ENCODE measurements at regions not wholly inside any gene's neighbourhood (a gene's known extent, or its start where the extent isn't known, plus 50 kb on each side); places are given as distances from the start of the nearest gene placed in this dataset.

DNA sequence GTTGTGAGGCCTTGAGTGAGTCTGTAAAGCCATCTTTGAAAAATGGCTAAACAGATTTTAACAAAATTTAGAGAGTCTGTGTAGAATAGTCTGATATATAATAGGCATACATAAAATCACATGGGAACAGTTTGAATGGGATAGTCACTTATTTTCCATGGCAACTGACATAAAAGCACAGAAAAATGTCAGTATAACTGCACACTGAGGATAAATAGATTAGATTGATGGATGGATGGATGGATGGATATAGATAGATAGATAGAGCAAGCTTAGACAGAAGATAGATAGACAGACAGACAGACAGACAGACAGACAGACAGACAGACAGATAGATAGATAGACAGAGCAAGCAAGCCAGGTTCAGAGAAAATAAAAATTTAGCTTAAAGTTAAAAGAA is 660.2 kb upstream of the API5 start:
- DNase-seq (ENCODE audit: low spot score), result no peak
- ATAC-seq (ENCODE audit: low FRiP score), result no peak
- TF ChIP-seq, protein P1, sequence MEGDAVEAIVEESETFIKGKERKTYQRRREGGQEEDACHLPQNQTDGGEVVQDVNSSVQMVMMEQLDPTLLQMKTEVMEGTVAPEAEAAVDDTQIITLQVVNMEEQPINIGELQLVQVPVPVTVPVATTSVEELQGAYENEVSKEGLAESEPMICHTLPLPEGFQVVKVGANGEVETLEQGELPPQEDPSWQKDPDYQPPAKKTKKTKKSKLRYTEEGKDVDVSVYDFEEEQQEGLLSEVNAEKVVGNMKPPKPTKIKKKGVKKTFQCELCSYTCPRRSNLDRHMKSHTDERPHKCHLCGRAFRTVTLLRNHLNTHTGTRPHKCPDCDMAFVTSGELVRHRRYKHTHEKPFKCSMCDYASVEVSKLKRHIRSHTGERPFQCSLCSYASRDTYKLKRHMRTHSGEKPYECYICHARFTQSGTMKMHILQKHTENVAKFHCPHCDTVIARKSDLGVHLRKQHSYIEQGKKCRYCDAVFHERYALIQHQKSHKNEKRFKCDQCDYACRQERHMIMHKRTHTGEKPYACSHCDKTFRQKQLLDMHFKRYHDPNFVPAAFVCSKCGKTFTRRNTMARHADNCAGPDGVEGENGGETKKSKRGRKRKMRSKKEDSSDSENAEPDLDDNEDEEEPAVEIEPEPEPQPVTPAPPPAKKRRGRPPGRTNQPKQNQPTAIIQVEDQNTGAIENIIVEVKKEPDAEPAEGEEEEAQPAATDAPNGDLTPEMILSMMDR (IDR thresholded peaks at IDR 0.05), result no peak

GRCh38 chr11:42657169-42657568 is 654.6 kb upstream of the API5 start:
- TF ChIP-seq, protein P1 (IDR thresholded peaks at IDR 0.05), result no peak
- ATAC-seq (ENCODE audit: low FRiP score) (no peak), DNase-seq (ENCODE audit: low spot score) (no peak)

DNA sequence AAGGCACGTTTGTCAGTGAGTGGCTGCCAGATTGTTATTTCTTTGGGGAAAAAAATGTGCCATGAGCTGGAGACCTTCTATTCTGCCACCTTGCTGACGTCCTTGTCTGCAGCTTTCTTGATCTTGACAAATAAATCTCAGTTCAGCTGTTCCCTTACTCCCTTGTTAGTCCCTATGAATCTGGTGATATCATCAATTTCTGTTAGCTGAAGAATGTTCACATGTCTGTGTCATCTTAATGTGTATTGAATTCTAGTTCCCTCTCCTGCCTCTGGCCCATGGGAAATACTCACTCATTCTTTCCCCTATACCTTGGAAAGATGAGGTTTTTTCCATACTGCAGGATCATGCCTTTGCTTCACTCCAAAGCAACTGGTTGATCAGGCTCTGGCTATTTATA is 649.9 kb upstream of the API5 start:
- DNase-seq (ENCODE audit: low spot score) (no peak), ATAC-seq (ENCODE audit: low FRiP score) (no peak)
- TF ChIP-seq, protein P1 (IDR thresholded peaks at IDR 0.05), result no peak

DNA sequence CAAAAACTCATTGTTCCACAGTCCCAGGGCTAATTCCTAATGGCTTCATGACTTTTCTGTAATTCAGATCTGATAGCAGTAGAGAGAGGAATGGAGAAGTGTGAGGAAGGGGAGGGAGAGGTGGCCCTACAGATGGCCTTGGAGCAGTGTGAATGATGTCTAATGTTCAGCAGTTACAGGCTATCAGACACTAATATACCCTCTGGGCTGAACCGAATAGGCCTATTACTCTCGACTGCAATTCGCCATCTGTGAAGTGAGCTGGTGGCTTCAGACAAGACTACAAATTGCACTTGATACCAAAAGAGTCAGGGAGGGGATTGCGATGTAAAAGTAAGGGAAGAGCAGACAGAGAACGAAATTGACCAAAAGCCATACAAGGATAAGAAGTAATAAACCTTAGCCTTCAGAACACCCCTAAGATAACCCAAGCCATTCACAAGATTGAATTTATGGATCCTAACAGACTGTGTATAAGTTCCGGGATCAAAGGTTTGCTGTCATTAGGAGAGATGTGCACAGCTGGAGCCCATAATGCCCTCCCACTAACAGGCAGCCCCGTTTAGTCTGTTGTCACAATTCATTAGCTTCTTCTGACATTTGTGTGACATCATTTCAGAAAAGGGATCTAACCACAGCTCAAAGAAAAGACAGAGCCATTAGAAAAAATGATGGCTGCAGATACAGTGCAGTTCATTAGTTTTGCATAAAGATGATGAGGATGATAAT is 642.4 kb upstream of the API5 start:
- TF ChIP-seq, protein P1 (IDR thresholded peaks at IDR 0.05), result no peak
- ATAC-seq (ENCODE audit: low FRiP score) (no peak), DNase-seq (ENCODE audit: low spot score) (no peak)

DNA sequence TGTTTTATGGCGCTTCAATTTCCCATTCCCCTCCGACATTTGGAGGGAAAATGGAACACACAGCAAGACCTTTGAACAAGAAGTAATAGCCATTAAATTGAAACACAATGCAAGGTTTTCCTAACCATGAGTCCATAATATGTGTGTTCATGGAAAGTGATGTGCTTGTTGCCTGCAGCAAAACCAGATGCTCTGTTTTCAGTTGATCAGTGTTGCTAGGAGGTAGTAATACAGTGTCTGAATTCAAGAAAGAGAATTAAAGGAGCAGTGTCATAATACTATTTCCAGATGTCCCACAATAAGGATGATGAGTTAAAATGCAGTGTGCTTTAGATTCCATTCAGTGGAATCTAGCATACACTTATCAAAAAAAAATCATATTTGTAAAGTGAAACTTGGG is 637.4 kb upstream of the API5 start:
- no peak for DNase-seq (ENCODE audit: low spot score)
- TF ChIP-seq, protein P1 (IDR thresholded peaks at IDR 0.05), result no peak

DNA sequence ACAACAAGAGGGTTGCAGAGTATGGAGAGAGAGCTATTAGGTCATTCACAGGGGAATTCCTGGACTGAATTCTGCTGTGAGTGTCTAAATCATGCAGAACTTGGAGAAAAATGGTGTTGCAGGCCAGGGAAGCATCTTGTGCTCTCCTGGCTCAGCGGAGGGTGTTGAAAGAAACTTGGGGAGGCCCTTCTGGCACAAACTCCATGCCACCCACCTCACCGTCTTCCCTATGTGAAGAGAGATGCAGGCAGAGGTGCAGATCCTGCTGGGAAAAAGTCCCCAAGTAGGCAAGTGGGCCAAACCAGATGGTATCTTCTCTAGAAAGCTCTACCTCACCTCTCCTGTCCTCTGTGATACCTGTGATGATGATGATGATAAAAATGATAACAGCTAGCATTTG is 604.3 kb upstream of the API5 start:
- TF ChIP-seq, protein P1 (IDR thresholded peaks at IDR 0.05), result no peak
- no peak for ATAC-seq (ENCODE audit: low FRiP score)
- DNase-seq (ENCODE audit: low spot score), result no peak

More for the DNA sequence above, 637.4 kb upstream of the API5 start:
- no peak for ATAC-seq (ENCODE audit: low FRiP score)

DNA sequence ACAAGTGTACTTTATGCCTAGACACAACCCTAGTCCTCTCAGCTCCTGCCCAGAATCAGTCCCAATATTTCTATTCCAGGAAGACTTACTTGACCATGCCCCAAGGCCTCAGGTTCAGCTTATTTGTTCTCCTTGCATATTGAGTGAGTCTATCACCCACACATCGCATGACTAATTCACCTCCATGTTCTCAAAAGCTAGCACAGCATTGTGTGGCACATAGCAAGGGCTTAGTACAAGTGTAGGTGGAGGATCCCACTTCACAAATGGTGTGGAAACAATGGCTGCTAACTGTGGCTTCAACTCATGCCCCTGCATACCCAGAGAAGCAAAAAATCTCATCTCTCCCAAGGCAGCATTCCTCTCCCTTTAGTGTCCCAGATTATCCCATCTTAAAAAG is 602.6 kb upstream of the API5 start:
- ATAC-seq (ENCODE audit: low FRiP score) (no peak), DNase-seq (ENCODE audit: low spot score) (no peak)
- TF ChIP-seq, protein P1 (IDR thresholded peaks at IDR 0.05), result no peak

All from omental fat pad (tissue), 3 donors.